Stimulated activated CD4-positive, alpha-beta T cell treated with anti-CD3 and anti-CD28 coated beads, Interleukin-1b, Interleukin-23, amount 100 ng/mL, for 1 hour (primary cell): ENCODE measurements at regions not wholly inside any gene's neighbourhood (a gene's known extent, or its start where the extent isn't known, plus 50 kb on each side); places are given as distances from the start of the nearest gene placed in this dataset.
"Not testable (repeated sequence)": the region's sequence is repeated elsewhere in the genome, so short reads cannot be mapped to it uniquely, and the experiment has no call there.

Experiments used
- DNase-seq, 2 donors: peaks; one replicate each; pipeline ENCODE4 v3.0.0-alpha.2; 2020; ENCODE audit warnings: low read depth in 2 of 2

GRCh38 chr15:93942269-93942694 lies 289.1 kb upstream of the MCTP2 start:
- DNase-seq, result no peak

GRCh38 chr15:93941697-93942096 lies 289.7 kb upstream of the MCTP2 start:
- no peak for DNase-seq

GRCh38 chr15:93940226-93940625 lies 291.1 kb upstream of the MCTP2 start:
- DNase-seq, result no peak

- DNase-seq, result no peak
Observed at GRCh38 chr15:93932164-93932776, 299.1 kb upstream of the MCTP2 start.

GRCh38 chr15:93929375-93930094 lies 301.8 kb upstream of the MCTP2 start:
- no peak for DNase-seq

GRCh38 chr15:93920204-93920603 lies 311.2 kb upstream of the MCTP2 start:
- DNase-seq, result no peak

GRCh38 chr15:93918801-93919200 lies 312.6 kb upstream of the MCTP2 start:
- not testable (repeated sequence) for DNase-seq

- no peak for DNase-seq
Observed at GRCh38 chr15:93917181-93917580, 314.2 kb upstream of the MCTP2 start.

- DNase-seq, result no peak
Observed at GRCh38 chr15:93913871-93914270, 317.5 kb upstream of the MCTP2 start.

GRCh38 chr15:93913310-93913709 lies 318.1 kb upstream of the MCTP2 start:
- DNase-seq, result no peak

- DNase-seq, result no peak
Observed at GRCh38 chr15:93900476-93901400, 330.6 kb upstream of the MCTP2 start.

GRCh38 chr15:93899817-93900216 lies 331.5 kb upstream of the MCTP2 start:
- no peak for DNase-seq

GRCh38 chr15:93897377-93897776 lies 334.0 kb upstream of the MCTP2 start:
- DNase-seq, result no peak

- no peak for DNase-seq
Observed at GRCh38 chr15:93895976-93896770, 335.2 kb upstream of the MCTP2 start.

- no peak for DNase-seq
Observed at GRCh38 chr15:93894438-93895036, 336.8 kb upstream of the MCTP2 start.

- no peak for DNase-seq
Observed at GRCh38 chr15:93887151-93887550, 344.2 kb upstream of the MCTP2 start.

GRCh38 chr15:93882779-93883178 lies 348.6 kb upstream of the MCTP2 start:
- DNase-seq, result no peak

- no peak for DNase-seq
Observed at GRCh38 chr15:93882141-93882540, 349.2 kb upstream of the MCTP2 start.

GRCh38 chr15:93881310-93881709 lies 350.1 kb upstream of the MCTP2 start:
- no peak for DNase-seq

GRCh38 chr15:93880358-93880757 lies 351.0 kb upstream of the MCTP2 start:
- no peak for DNase-seq

GRCh38 chr15:93870583-93870982 lies 360.8 kb upstream of the MCTP2 start:
- no peak for DNase-seq
